ENCODE measurements at regions not wholly inside any gene's neighbourhood (a gene's known extent, or its start where the extent isn't known, plus 50 kb on each side); places are given as distances from the start of the nearest gene placed in this dataset.
"Not testable (repeated sequence)": the region's sequence is repeated elsewhere in the genome, so short reads cannot be mapped to it uniquely, and the experiment has no call there.

DNA sequence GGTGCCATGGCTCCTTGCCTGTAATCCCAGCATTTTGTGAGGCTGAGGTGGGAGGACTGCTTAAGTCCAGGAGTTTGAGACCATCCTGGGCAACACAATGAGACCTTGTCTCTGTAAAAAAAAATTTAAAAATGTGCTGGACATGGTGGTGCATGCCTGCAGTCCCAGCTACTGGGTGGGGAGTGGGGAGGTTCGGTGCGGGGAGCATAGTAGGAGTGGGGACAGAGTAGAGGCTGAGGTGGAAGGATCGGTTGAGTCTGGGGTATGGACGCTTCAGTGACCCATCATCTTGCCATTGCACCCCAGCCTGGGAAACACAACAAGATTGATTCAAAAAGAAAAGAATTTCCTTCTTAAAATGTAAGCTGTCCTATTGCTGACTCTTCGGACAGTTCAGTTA, 1490.0 kb upstream of the GBE1 start:
- no peak for DNase-seq

DNA sequence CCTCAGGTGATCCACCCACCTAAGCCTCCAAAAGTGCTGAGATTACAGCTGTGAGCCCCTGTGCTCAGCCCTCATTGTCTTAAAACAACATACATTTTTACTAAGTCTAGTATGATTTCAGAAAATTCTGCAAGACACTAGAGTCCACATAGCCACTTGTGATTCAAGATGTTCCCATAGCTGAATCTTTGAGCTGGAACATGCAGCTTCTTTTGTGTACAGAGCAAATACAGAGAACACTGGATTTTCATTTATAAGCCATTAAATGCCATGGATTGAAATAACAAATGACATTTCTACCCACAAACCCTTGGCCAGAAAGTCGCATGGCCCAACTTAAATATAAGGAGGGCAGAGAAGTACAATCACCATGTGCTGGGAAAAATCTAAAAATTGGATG, 1489.2 kb upstream of the GBE1 start:
- DNase-seq: no peak

DNA sequence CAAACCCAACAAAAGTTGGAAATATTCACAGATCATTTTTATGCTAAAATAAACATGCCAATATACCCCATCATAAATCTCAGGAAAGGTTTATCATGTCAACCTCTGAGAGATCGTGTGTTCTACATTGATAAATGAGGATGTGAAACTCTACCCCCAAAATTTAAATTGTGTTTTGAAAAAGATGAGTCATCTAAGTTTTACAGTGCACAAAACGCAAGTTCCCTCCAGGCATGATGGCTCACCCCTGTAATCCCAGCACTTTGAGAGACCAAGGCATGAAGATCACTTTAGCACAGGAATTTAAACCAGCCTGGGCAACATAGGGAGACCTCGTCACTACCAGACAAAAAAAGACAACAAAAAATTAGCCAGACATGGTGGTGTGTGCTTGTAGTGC, 1487.0 kb upstream of the GBE1 start:
- no peak for DNase-seq

DNA sequence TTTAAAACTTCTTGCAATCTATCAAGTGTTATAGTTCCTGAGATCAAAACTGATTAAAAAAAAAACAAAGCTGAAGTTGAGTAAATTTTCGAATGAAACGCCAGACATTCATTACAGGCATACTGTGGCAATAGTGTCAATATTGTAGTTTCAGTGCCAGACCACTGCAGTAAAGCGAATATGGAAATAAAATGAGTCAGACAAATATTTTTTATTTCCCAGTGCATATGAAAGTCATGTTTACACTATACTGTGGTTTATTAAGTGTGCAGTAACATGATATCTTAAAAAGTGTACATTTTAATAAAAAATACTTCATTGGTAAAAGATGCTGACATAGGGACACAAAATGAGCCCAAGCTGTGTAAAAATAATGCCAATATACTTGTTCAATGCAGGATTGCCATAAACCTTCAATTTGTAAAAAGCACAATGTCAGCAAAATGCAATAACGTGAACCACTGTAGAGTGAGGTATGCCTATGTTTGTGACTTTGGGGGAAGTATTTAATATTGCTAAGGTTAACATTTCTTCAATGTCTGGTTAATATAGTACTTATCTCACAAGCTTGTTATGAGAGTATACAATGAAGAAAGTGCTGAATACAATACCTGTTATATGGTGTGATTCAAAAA, 1473.9 kb upstream of the GBE1 start:
- no peak for DNase-seq

DNA sequence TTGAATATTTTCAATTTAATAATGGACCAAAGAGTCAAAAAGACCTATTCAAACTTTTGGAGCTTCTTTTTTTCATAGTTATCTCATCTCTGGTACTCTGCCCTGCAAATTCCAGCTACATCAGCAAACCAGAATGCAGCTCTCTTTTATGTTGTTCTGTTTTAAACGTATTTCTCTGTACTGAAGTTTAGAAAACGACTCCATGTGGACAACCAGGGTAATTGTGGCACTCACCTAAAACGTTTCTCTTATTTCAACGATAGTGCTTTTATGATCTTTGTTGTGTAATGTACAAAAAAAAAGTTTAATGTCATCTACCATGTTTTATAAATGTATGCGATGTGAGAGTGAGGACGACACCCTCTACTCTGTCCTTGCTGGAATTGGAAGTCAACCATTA, 1472.3 kb upstream of the GBE1 start:
- no peak for DNase-seq

DNA sequence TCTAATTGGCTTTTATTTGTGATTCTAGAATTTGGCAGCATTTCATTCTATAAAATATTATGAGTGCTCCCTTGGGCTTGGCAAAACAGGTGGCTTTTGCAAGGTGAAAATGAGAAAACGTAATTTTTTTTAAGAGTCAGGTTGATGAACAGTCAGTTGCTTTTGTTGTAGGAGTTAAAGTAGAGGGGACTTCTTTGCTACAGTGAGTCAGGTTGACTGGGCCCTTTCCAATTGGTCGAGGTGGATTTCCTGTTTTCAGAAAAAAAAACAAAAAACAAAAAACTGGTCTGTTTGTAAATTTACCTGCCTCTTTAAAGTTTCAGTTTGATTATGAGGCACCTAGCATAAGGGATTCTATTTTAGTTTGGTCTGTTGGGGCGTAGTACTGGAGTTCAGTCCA, 1469.4 kb upstream of the GBE1 start:
- no peak for DNase-seq

DNA sequence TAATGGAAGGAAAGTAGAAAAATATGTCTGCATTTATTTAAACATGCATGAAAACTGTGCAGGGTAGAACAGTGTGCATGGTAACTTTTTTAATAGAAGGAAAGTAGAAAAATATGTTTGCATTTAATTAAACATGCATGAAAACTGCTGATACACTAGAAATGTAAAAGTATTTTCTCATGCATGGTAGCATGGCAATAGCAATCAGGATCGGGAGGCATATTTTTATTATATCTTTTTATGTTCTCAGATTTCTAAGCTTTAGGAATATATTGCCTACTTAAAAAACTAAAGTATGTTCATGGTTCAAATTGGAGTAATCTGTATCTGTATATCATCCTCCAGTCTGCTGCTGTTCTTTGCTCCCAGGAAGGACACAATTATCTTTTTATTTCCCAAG, 1468.9 kb upstream of the GBE1 start:
- no peak for DNase-seq

DNA sequence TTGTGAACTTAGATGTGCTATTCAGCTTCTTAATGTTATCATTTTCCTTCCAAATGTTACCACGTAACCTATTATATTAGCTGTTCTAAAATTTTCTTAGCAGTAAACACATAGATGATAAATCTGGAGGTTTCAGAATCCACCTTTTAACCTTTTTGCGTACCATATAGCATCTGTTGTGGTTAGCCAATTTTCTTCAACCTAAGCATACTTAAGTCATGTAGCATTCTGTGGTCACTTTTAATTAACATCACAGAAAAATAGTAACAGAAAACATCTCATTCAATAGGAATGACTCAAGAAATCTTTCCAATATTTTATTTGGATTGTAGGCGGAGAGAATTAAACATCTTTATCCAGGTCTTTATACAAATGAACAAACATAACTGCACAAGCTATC, 1465.3 kb upstream of the GBE1 start:
- DNase-seq: no peak

DNA sequence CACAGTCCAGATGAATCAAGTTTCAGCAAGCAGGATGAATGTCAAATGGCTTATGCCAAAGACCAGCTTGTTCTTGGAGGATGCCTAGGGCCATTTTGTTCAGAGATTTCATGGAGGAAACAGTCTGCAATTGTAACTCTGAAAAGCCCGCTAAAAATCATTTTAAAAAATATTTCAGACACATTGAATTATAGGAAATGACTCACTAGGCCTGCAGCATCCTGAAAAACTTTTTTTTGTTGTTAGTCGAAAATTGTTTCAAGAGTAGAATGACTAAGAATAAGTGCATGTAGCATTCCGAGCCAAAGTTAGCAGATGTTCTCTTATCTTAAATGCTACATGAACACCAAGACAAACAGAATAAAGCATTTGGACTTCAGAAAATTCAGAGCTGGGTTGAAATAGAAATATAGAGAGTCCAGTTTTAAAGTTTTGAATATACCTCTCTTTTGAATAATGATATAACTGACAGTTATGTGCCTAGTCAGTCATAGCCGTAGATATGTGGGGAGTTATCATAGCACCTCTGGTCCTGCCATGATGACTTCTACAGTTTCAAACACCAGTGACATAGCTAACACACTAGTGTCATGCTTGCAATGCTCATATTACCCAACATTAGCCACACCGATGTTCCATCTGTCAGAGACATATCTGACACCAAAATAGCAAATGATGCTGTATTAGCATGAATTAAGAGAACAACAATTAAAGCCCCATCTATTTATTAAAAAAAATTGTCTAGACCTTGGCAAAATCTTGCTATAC, 1462.8 kb upstream of the GBE1 start:
- no peak for DNase-seq

DNA sequence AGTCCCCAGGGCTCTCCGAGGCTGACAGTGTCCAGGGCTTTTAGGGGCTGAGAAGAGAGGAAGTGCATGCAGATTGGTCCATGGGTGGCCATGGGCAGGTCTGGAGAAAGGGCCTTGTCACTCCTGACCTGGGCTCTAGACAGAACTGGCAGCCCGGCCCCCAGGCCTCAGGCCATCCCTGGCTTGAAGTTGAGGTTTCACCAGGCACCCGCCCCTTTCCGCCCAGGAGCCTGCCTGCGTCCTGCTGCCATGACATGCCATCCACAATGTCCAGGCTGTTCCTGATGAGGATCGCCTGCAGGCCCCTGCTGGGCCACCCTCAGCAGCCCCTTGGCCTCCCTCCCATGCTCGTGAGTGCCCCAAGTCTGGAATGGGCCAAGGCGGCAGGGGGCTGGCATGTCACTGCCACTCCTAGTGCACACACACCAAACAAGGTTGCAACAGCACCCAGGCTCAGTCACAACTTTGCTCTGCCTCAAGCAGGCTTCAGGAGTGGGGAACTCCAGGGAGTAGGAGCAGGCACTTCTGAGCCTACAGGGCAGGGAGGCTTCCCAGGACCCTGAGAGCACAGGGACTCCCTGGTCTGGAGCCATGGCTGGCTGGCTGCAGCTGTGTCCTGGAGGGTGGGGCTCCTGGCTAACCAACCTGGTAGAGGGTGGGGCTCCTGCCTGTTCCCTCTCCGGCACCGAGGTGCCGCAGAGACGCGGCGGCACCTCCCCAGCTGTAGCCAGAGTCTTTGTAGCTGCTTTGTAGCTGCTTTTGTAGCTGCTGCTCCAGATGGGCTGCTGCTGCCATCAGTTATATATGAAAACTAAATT, 1457.1 kb upstream of the GBE1 start:
- DNase-seq: no peak

DNA sequence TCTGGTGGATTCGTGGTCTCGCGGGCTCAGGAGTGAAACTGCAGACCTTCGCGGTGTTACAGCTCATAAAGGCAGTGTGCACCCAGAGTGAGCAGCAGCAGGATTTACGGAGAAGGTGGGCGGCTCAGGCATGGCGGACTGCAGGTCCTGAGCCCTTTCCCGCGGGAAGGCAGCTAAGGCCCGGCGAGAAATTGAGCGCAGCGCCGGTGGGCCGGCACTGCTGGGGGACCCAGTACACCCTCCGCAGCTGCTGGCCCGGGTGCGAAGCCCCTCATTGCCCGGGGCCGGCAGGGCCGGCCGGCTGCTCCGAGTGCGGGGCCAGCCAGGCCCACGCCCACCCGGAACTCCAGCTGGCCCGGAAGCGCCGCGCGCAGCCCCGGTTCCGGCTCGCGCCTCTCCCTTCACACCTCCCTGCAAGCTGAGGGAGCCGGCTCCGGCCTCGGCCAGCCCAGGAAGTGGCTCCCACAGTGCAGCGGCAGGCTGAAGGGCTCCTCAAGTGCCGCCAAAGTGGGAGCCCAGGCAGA, 1456.2 kb upstream of the GBE1 start:
- not testable (repeated sequence) for DNase-seq

DNA sequence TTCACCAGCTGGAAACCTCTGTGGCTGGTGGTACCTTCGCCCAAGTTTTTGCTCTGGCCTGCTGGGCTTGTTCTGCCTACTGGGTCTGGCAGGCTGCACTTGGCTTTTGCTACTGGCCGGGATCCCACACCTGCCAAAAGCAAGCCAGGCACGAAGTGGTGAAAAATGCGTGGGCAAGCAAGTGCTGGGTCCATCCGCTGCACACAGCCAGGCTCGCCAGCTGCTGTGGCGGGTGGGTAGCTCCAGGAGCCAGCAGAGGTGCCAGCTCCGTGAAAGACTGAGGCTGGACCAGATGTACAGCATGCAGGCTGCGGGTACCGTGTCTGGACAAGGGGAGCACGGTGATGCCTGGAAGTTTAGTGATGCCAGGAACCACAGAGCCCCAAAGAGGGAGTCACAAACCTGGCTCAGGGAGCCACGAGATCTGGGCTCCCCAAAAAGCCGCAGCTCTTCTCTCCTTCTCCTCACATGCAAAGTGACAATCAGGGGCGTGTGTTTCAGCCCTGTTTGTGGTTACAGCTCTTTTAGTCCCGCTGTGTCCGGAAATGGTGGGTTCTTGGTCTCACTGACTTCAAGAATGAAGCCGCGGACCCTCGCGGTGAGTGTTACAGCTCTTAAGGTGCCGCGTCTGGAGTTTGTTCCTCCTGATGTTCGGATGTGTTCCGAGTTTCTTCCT, 1455.6 kb upstream of the GBE1 start:
- no peak for DNase-seq

DNA sequence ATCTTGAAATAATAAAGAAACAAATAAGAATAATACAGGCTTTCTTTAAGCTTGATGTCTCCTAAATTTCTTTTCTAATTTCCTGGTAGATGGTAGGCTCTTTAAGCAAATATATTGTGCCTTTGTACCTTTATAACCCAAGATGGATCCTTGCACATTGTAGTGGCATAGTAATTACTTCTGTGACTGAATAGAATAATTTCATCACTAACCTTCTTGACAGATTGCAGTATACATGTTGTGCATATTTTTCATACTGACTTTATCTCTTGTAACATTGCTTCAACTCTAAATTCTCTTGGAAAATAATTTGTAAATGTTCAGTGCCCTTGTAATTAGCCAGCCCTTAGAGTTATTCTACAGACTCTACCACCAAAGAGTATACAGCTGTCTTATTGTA, 1433.8 kb upstream of the GBE1 start:
- no peak for DNase-seq

DNA sequence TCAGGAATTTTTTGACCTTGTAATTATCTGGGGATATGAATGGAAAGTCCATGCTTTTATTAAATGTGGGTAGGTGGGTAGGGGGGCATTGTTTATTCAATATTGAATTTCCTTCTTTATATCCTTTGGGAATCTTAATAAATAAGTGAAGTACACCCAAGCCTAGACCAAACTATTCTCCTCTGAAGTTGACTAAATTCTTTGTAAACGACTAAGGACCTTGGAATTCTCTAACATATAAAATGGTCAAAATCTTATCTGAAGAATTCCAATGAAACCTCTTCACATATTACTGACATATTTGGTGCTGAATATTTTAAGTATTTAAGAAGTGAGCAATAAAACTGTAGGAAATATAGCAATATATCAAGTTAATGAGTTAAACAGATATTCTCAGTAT, 1432.1 kb upstream of the GBE1 start:
- no peak for DNase-seq

DNA sequence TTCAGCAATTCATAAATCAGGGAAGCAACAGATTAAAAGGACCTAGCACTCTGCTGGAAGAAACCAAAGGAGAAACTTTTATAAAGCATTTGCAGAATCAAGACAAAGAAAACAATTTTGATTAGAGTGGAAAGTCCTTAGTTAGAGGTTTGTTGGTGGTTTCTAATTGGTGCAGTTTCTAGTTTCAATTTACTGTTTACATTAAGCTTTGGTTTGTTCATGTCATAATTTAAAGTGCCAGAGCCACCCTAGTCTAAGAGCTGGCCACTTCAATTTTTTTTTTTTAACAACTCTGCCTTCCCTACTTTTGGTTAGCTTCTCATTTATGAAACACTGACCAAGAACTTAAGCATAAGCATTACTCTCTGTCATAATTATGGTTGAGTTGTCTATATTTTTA, 1428.2 kb upstream of the GBE1 start:
- DNase-seq: no peak

DNA sequence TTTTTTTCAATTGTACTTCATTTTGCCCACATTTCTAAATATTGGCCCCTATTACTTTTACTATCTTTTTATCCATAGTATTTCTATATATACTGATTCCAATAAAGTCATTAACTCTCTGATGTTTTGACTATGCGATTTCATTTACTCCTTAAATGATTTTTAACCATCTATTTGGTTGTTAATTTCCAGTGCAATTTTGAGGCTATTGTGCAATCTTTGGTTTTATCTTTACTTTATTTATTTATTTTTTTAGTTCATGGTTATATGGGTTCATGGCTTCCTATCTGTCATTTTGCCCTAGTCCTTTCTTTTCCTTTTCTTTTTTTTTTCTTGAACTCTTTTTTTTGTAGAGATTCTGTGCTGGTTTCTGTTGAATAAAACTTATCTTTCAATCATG, 1408.0 kb upstream of the GBE1 start:
- DNase-seq: no peak

DNA sequence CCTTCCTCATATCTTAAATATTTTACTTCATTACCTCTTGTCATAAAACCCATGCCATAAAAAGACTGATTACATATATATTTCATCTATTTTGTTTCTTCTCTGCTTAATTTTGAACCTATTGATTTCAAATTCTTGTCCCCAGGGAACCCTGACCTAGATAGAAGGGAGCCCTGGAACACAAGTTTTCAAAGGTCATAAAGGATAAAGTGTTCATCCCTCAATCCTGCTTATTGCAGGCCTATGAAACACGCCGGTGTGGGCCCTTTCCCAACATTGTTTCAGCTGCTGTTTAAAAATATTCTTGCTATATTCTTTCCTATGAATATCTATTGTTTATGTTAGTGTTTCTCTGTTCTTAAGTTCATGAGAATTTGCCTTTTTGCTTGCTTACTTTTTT, 1389.5 kb upstream of the GBE1 start:
- no peak for DNase-seq

DNA sequence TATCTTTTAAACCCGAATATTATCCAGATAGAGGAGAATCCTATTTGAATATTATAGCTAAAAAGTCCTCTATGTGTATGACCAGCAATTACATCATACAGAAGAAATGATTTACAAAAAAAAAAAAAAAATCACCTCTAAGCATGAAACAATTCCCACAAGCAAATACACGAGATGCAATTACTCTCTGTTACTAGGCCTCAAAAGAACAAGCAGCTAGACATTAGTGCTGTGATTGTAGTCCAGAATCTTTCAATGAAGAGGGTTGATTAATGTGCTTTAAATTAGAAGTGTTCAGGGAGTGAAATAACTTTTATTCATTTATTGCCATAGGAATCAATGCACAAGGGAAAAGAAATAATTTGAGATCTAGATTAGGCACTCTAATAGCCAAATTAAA, 1379.5 kb upstream of the GBE1 start:
- no peak for DNase-seq

DNA sequence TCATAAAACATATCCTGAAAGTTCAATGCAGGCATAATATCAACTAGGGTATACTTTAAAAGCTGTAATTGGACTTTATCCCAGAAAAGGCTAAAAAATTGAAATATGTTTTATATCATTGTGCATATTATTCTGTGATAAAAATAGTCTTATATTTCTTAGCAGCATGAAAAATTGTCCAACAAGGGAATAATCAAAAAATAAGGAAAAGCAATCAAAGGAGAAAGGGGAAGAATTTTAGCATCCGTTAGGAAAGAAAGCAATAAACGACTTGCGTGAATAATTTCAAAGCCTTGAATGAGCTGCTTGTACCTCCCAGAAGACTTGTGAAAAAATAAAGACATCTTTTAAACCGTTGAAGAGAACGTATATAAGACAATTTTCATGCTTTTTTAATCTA, 1369.8 kb upstream of the GBE1 start:
- no peak for DNase-seq

DNA sequence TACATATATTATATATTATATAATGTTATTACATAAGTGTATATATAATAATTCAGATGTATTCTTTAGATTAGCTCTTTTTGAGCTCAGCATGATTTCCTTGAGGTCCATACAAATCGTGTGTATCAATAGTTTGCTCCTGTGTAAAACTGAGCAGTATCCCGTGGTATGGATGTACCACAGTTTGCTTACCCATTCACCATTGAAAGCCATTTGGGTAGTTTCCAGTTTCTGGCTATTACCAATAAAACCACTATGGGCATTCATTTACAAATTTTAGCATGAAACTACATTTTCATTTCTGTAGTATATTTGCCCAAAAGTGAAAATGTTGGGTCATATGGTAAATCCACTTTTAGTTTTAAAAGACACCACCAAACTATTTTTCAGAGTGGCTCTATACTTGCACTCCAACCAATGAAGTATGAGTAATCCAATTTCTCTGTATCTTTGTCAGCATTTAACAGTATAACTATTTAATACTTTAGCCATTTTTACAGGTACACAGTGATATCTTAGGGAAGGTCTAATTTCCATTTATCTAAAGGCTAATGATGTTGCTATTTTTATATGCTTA, 1361.4 kb upstream of the GBE1 start:
- DNase-seq: no peak

DNA sequence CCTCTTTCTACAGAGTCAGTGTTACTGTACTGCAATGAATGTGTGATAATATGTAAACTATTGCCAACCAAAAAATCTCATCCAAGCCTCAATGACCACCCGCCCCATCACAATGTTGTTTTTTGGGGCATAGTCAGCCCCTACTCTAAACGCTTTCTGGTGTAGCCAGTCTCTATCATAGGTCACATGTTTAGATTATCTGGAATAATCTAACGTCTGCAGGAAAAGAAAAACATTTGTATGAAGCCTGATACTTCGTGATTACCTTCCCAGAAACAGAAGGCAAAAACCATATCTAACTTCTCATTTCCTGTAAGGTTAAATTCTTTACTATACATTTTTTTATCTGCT, 1331.8 kb upstream of the GBE1 start:
- DNase-seq: no peak

DNA sequence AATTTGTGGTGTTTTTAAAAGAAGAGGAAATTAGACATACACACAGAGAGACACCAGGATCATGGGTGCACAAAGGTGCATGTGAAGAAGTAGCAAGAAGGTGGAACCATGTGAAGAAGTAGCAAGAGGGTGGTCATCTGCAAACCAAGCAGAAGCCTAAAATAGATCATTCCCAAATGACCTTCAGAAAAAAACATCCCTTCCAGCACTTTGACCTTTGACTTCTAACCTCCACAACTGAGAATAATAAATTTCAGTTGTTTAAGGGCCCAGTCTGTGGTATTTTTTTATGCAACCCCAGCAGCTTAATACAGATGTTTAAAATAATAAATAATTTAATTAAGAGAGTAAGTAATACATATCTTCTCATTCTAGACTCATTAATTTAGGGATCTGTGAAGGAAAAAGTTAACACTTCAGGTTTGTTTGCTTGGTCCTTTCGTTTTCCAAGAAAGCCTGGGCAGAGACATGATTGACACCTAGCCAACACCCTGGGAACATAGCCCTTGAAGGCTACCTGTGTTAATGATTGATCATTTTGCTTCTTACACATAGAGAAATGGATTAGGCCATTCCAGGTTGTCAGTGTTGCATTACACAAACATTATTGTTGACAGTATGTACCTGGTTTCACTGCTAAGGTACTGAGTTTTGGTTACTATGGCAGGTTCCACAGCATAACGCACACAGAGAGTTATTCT, 1331.2 kb upstream of the GBE1 start:
- no peak for DNase-seq
